NCI-H446 treated with DMSO at 0.1 percent for 48 hours (cell line): ENCODE measurements at regions not wholly inside any gene's neighbourhood (a gene's known extent, or its start where the extent isn't known, plus 50 kb on each side); places are given as distances from the start of the nearest gene placed in this dataset.

Source experiments
- DNase-seq: peaks from one replicate; lab custom pipeline; 2025; lab: John Stamatoyannopoulos, UW

- no peak for DNase-seq
Measured at GRCh38 chr7:25752967-25753791, 398.8 kb upstream of the NFE2L3 start.

- DNase-seq = no peak
Measured at GRCh38 chr7:25753837-25754236, 398.2 kb upstream of the NFE2L3 start.

- DNase-seq = no peak
Measured at GRCh38 chr7:25754333-25754732, 397.7 kb upstream of the NFE2L3 start.

GRCh38 chr7:25754751-25755150 lies 397.2 kb upstream of the NFE2L3 start:
- no peak for DNase-seq

- no peak for DNase-seq
Measured at GRCh38 chr7:25756601-25757000, 395.4 kb upstream of the NFE2L3 start.

GRCh38 chr7:25758559-25758958 lies 393.4 kb upstream of the NFE2L3 start:
- no peak for DNase-seq

GRCh38 chr7:25759286-25759685 lies 392.7 kb upstream of the NFE2L3 start:
- no peak for DNase-seq

- no peak for DNase-seq
Measured at GRCh38 chr7:25759748-25760147, 392.2 kb upstream of the NFE2L3 start.

- no peak for DNase-seq
Measured at GRCh38 chr7:25762511-25763462, 389.2 kb upstream of the NFE2L3 start.

GRCh38 chr7:25763463-25763860 lies 388.5 kb upstream of the NFE2L3 start:
- DNase-seq = no peak

- DNase-seq = no peak
Measured at GRCh38 chr7:25765110-25765655, 386.8 kb upstream of the NFE2L3 start.

- no peak for DNase-seq
Measured at GRCh38 chr7:25770235-25770634, 381.8 kb upstream of the NFE2L3 start.

- no peak for DNase-seq
Measured at GRCh38 chr7:25770670-25771069, 381.3 kb upstream of the NFE2L3 start.

GRCh38 chr7:25771491-25771890 lies 380.5 kb upstream of the NFE2L3 start:
- DNase-seq = no peak

- no peak for DNase-seq
Measured at GRCh38 chr7:25772802-25773201, 379.2 kb upstream of the NFE2L3 start.

- DNase-seq = no peak
Measured at GRCh38 chr7:25774675-25775074, 377.3 kb upstream of the NFE2L3 start.

GRCh38 chr7:25775570-25775969 lies 376.4 kb upstream of the NFE2L3 start:
- DNase-seq = no peak

GRCh38 chr7:25775999-25776743 lies 375.8 kb upstream of the NFE2L3 start:
- no peak for DNase-seq

GRCh38 chr7:25776744-25777123 lies 375.3 kb upstream of the NFE2L3 start:
- no peak for DNase-seq

- no peak for DNase-seq
Measured at GRCh38 chr7:25777969-25778708, 373.9 kb upstream of the NFE2L3 start.

- no peak for DNase-seq
Measured at GRCh38 chr7:25779002-25779546, 372.9 kb upstream of the NFE2L3 start.
